PFSK-1 (cell line): ENCODE measurements at regions not wholly inside any gene's neighbourhood (a gene's known extent, or its start where the extent isn't known, plus 50 kb on each side); places are given as distances from the start of the nearest gene placed in this dataset.

Experiments used
- POLR2AphosphoS5 ChIP-seq: IDR thresholded peaks from 2 replicates; pipeline ENCODE4 v1.6.1; 2012; ENCODE audit warnings: low read depth, mild to moderate bottlenecking, control low read depth, low read length, moderate library complexity
- TAF1 ChIP-seq: IDR thresholded peaks from 2 replicates; pipeline ENCODE4 v1.6.1; 2012; ENCODE audit warnings: low read length, control low read depth, borderline replicate concordance; ENCODE audit not compliant: insufficient read depth
- TF ChIP-seq, protein P1 (sequence below), 2 experiments: IDR thresholded peaks; 2 replicates each; pipeline versions ENCODE4 v1.6.1 to v1.8.0; 2011 to 2012; ENCODE audit warnings: low read depth in 2 of 2, low read length in 2 of 2, control low read depth in 1 of 2, inconsistent platforms in 1 of 2, mild to moderate bottlenecking in 1 of 2, moderate library complexity in 1 of 2; ENCODE audit not compliant: insufficient read depth in 1 of 2

DNA sequence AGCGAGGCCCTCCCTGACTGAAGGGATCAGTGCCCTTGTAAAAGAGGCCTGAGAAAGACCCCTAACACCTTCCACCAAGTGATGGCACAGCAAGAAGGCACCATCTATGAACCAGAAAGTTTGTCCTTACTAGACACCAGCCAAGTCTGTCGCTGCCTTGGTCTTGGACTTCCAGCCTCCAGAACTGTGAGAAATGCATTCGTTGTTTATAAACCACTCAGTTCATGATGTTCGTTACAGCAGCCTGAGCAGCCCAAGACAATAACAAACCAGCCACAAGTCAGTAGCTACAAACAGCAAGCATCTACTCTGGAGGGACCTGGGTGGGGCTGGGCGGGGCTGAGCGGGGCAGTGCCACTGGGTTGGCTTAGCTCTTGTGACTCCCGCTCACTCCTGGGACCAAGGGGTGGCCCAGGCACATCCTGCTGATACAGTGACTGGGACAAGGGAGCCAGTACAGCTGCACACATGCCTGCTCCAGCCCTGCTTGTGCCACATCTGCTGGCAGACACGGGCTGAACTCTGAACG lies 234.9 kb downstream of the IRF8 start:
- TF ChIP-seq TAF1 (no peak), POLR2AphosphoS5 (no peak)
- TF ChIP-seq, protein P1, sequence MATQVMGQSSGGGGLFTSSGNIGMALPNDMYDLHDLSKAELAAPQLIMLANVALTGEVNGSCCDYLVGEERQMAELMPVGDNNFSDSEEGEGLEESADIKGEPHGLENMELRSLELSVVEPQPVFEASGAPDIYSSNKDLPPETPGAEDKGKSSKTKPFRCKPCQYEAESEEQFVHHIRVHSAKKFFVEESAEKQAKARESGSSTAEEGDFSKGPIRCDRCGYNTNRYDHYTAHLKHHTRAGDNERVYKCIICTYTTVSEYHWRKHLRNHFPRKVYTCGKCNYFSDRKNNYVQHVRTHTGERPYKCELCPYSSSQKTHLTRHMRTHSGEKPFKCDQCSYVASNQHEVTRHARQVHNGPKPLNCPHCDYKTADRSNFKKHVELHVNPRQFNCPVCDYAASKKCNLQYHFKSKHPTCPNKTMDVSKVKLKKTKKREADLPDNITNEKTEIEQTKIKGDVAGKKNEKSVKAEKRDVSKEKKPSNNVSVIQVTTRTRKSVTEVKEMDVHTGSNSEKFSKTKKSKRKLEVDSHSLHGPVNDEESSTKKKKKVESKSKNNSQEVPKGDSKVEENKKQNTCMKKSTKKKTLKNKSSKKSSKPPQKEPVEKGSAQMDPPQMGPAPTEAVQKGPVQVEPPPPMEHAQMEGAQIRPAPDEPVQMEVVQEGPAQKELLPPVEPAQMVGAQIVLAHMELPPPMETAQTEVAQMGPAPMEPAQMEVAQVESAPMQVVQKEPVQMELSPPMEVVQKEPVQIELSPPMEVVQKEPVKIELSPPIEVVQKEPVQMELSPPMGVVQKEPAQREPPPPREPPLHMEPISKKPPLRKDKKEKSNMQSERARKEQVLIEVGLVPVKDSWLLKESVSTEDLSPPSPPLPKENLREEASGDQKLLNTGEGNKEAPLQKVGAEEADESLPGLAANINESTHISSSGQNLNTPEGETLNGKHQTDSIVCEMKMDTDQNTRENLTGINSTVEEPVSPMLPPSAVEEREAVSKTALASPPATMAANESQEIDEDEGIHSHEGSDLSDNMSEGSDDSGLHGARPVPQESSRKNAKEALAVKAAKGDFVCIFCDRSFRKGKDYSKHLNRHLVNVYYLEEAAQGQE (IDR thresholded peaks at IDR 0.05; ENCODE audit: insufficient read depth in 1 of 2, low read depth in 2 of 2, low read length in 2 of 2): no peak
